NCI-H510A treated with DMSO at 0.1 percent for 48 hours (cell line): ENCODE measurements at regions not wholly inside any gene's neighbourhood (a gene's known extent, or its start where the extent isn't known, plus 50 kb on each side); places are given as distances from the start of the nearest gene placed in this dataset.
"Not testable (repeated sequence)": the region's sequence is repeated elsewhere in the genome, so short reads cannot be mapped to it uniquely, and the experiment has no call there.

Source experiments
- DNase-seq: peaks from one replicate; lab custom pipeline; 2025; lab: John Stamatoyannopoulos, UW

GRCh38 chr2:2663401-2664036, 332.4 kb upstream of the MYT1L start:
- no peak for DNase-seq

- DNase-seq: peak; percentile 65
Measured at GRCh38 chr2:2662847-2663356, 331.8 kb upstream of the MYT1L start.

- peak; percentile 75 for DNase-seq
Measured at GRCh38 chr2:2662037-2662846, 331.2 kb upstream of the MYT1L start.

- no peak for DNase-seq
Measured at GRCh38 chr2:2660789-2661355, 329.8 kb upstream of the MYT1L start.

GRCh38 chr2:2657121-2657962, 326.3 kb upstream of the MYT1L start:
- no peak for DNase-seq

- no peak for DNase-seq
Measured at GRCh38 chr2:2656115-2657011, 325.3 kb upstream of the MYT1L start.

GRCh38 chr2:2655453-2656114, 324.5 kb upstream of the MYT1L start:
- peak; percentile 47 for DNase-seq

GRCh38 chr2:2653231-2653630, 322.2 kb upstream of the MYT1L start:
- peak; percentile 15 for DNase-seq

- no peak for DNase-seq
Measured at GRCh38 chr2:2650608-2651375, 319.7 kb upstream of the MYT1L start.

GRCh38 chr2:2649109-2650072, 318.3 kb upstream of the MYT1L start:
- no peak for DNase-seq

- no peak for DNase-seq
Measured at GRCh38 chr2:2648094-2648493, 317.0 kb upstream of the MYT1L start.

GRCh38 chr2:2647141-2647541, 316.1 kb upstream of the MYT1L start:
- peak; percentile 65 for DNase-seq

GRCh38 chr2:2646433-2647051, 315.5 kb upstream of the MYT1L start:
- DNase-seq: peak; percentile 68

- no peak for DNase-seq
Measured at GRCh38 chr2:2645162-2645855, 314.2 kb upstream of the MYT1L start.

- not testable (repeated sequence) for DNase-seq
Measured at GRCh38 chr2:2644751-2645150, 313.7 kb upstream of the MYT1L start.

- DNase-seq: no peak
Measured at GRCh38 chr2:2644040-2644439, 313.0 kb upstream of the MYT1L start.
